UCSD-AML1 (cell line): ENCODE measurements at regions not wholly inside any gene's neighbourhood (a gene's known extent, or its start where the extent isn't known, plus 50 kb on each side); places are given as distances from the start of the nearest gene placed in this dataset.

ENCODE experiments used
- DNase-seq: peaks from one replicate; lab custom pipeline; 2025; ENCODE audit not compliant: unreplicated experiment; lab: John Stamatoyannopoulos, UW

- no peak for DNase-seq
These were observed 505.1 kb downstream of the IRX1 start for GRCh38 chr5:4100739-4101138.

DNA sequence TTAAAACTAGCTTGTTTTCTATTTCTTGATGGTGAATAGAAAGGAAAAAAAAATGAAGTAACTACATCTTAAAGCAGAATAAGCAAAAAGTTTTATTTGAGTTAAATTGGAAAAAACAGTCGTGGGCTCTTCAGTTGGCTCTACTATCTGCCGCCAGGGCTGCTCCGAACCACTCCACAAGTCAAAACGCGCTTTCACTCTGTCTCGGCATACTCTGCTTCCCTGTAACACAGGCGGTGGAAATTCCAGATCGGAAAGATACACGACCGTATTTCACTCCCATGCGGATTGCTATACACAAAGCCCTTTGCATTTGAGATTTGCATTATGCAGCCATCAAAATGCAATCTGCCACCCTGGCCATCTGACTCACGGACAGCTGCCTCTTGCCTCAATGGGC is 505.6 kb downstream of the IRX1 start:
- no peak for DNase-seq

DNA sequence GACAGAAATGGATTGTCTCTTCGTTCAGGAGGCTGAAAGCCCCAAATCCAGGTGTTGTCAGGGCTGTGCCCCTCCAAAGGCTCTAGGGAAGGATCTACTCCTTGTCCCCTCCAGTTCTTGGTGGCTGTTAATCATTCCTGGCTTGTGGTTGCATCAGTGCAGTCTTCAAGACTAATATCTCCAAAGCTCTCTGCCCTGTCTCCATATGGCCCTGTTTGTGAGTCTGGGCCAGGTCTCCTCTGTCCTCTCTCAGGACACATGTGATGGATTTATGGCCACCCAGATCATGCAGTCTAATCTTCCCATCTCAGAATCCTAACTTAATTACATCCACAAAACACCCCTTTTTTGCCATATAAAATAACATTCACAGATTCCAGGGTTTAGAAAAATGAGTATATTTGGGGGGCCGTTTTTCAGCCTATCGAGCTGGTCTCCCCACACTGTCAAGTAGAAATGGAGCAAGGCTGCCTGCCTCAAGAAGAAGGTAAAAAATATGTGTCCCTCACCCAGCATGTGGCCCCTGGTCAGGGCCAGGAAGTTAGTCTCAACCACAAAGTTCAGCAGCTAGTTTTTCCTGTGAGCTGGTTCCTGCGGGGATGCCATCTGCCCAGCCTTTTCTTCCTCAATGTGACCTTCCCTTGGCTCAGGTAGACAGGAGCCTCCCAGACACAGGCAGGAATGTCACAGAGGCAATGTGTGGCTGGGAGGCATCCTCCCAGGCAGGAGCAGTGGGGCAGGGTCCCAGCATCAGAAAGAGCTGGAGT is 509.4 kb downstream of the IRX1 start:
- DNase-seq, result no peak

DNA sequence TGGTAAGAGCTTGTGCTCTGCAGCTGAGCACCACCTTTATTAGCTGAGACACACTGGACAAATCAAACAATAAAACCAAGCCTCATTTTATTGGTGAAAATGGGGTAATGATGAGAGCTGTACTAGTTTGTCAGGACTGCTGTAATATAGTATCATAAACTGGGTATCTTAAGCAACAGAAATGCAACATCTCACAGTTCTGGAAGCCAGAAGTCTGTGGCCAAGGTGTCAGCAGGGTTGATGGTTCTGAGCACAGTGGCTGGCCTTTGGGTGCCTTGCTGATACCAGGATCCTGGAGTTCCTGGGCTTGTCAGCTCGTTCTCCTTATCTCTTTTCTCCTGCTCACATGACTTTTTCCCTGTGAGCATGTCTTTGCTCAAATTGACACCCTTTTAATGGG is 513.1 kb downstream of the IRX1 start:
- DNase-seq, result no peak

- no peak for DNase-seq
These were observed 517.8 kb downstream of the IRX1 start for GRCh38 chr5:4113426-4113825.

GRCh38 chr5:4113905-4114304 is 518.3 kb downstream of the IRX1 start:
- no peak for DNase-seq

- DNase-seq, result no peak
These were observed 518.8 kb downstream of the IRX1 start for GRCh38 chr5:4114452-4114851.

DNA sequence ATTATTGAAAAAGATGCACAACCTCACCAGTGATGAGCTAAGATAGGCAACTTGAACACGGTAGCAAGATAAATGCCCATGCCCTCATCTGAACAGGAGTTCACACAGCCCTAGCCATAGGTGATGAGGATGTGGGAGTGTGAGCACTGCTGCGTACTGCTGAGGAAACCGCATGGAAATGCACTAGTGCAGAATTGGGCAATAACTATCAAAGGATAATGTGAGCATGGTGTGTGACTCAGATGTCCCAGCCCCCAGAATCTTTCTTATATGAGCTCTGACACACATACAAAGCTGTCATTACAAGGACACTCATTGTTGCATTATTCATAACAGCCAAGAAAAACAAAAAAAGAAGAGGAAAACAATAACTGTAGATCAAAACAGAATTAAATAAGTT is 521.2 kb downstream of the IRX1 start:
- DNase-seq, result no peak

GRCh38 chr5:4124221-4124970 is 528.8 kb downstream of the IRX1 start:
- no peak for DNase-seq

- no peak for DNase-seq
These were observed 533.4 kb downstream of the IRX1 start for GRCh38 chr5:4128994-4129393.

GRCh38 chr5:4129523-4129922 is 533.9 kb downstream of the IRX1 start:
- DNase-seq, result no peak

DNA sequence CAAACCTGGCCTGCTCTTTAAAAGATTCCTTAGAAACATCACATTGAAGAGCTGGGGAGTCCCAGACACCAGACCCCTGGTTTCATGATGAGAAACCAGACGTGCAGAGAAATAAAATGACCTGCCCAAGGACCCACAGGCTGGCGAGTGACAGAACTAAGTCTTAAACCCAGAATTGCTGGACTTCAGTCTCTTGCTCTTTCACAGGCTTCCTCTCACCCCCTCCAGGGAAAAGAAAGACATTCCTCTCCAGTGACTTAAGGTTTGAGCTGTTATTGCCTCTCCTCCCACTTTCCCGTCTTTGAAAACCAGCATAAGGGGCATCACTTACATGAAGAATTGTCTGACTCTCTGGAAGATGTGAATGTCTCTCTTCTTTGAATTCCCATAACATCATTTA is 535.2 kb downstream of the IRX1 start:
- DNase-seq, result no peak

DNA sequence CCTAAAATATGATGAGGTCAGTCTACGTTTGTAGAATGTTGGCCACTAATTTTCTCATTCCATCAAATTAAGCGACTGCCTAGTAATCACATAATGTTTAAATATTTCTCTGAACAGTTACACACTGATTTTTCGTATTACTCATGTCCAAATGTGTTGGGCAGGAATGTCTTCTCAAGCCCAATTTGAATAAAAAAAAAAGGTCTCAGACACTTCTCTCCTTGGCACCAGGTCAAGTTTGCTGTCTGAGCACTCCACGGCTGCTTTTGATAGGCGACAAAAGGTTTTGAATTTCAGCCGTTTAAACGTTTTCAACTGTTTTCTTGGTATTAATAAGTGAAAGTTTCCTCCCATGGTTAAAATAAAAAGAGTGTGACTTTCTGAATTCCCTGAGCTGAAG is 542.1 kb downstream of the IRX1 start:
- DNase-seq, result no peak

DNA sequence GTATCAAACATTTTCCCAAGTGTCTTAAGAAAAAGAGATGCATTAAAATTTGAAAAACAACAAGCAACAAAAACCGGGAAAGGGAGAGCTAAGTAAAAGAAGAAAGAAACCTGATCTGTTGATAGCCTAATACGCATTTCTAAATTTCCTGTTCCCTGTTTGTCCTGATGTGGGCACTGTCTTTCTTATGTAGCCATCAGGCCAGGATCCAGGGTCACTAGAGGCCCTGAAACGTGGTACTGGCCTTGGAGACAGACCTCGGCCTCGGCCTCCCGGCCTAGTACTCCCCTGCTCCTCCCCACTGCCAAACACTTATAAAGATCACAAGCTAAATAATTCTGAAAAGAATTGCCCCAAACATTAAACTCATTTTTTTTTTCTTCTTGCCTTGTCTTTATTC is 547.2 kb downstream of the IRX1 start:
- no peak for DNase-seq

- DNase-seq, result no peak
These were observed 548.9 kb downstream of the IRX1 start for GRCh38 chr5:4144411-4145007.

DNA sequence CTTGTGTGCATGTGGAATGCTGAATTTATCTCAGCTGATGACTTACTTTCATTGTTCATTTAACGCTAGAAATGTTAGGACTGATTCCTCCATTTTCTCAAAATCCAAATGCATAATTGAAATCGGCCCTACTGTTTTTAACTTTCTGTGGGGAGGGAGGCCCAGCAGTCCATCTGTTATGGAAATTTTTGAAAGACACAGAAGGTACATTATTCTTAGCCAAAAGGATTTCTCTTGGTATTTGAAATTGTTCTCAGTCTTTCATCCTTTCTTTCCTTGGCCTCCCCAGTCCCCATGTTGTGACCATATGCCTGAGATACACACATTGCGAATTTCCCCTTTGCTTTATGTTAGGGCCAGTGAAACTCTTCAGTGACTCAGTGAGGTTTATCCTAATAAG is 549.9 kb downstream of the IRX1 start:
- no peak for DNase-seq

DNA sequence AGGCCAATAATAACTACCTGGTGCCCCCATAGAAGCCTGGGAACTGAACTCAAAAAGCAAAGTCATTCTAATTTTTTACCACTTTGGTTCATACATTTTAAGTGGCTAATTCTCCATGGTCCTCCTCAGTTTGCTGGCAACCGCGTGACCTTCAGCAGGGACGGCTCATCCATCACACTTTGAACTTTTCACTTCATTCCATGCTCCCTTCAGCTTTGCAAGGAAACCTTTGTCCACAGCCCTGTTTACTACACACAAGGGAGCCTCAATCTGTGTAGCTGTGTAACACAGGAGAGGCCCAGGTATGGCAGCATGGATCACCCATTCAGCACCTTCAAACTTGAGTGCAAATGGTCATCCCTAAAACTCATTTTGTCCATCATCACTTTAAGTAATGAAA is 552.4 kb downstream of the IRX1 start:
- no peak for DNase-seq

DNA sequence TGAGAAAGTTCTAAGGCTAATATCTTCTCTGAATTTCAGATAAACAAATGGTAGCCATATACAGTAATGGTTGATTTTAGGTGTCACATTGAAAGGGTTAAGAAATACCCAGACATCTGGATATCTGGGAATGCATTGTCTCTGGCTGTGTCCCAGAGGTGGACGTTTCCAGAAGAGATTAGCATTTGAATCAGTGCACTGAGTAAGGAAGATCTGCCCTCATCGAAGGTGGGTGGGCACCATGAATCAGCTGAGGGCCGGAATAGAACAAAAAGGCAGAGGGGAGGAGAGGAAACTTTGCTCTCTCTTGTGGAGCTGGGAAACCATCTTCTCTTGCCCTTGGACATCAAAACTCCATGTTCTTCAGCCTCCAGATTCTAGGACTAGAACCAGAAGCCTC is 554.4 kb downstream of the IRX1 start:
- no peak for DNase-seq

DNA sequence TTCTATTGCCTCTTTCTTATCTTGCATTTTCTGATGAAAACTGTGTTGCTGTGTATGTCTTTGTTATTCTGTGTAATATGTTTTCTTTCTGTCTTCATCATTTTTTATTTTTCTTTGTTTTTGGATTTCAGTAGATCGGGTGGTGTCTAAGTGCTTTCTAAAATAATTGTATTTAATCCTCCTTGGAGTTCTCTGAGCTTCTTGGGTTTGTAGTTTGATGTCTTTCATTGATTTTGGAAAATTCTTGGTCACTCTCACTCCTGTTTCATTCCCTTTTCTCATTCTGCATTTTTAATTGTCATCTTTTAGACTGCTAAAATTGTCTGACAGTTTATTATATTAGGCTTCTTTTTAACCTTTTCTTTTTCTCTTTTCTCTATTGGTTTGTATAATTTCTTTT is 560.5 kb downstream of the IRX1 start:
- no peak for DNase-seq

DNA sequence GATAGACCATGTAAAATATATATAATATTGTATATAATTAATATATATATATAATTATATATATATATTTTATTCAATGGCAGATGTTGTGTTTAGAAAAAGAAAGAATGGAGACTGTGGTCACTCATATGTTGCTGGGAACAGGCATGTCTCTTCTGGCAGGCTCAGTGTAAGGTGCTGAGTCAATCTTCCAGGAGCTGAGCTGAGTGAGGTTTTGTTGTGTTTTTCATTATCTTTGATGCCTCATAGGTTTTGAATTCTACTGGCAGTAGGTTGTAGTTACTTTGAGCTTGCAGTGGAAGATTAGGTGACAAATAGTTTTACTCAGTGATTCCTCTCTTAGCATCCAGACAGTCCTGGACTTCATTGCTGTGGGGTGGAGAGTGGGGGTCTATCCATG is 561.3 kb downstream of the IRX1 start:
- DNase-seq, result no peak

DNA sequence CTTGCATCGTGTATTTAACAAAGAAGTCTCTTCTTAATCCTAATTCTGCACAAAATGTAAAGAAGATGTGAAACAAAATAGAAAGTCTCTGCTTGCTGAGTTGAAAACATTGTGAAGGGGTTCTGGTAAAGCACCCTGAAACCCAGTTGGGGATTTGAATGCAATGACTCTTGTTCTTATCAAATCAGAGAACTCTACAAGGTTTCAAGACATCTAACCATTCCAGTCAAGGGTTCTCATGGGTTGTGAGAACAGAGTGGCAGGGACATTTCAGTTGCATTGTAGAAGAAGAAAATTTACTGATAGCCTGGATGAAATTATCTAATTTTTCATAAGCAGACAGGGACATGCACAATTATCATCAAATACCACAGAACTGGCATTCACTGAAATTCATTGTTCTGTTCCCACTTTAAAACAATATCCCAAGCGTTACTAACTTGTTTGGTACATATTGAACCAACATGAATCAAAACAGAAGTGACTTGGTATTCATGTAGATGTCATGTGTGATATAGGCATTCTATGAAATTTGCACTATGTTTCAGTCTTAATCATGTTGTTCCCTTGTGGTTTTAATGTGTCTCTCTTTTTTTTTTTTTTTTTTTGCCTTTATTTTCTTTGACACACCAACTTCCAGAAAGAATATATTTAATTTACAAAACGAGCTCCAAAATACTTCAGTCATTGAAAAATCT is 563.3 kb downstream of the IRX1 start:
- DNase-seq, result no peak

- no peak for DNase-seq
These were observed 564.0 kb downstream of the IRX1 start for GRCh38 chr5:4159681-4160080.
